NCI-H1436 treated with DMSO at 0.1 percent for 48 hours (cell line): ENCODE measurements at regions not wholly inside any gene's neighbourhood (a gene's known extent, or its start where the extent isn't known, plus 50 kb on each side); places are given as distances from the start of the nearest gene placed in this dataset.

Experiments used
- DNase-seq: peaks from one replicate; lab custom pipeline; 2025; lab: John Stamatoyannopoulos, UW

- no peak for DNase-seq
Measured at GRCh38 chr2:83565181-83565580, 893.9 kb downstream of the SUCLG1 start.

GRCh38 chr2:83561592-83561991, 897.5 kb downstream of the SUCLG1 start:
- DNase-seq: no peak

- DNase-seq: no peak
Measured at GRCh38 chr2:83536556-83536955, 922.5 kb downstream of the SUCLG1 start.

GRCh38 chr2:83534416-83534815, 924.7 kb downstream of the SUCLG1 start:
- no peak for DNase-seq

GRCh38 chr2:83531206-83531826, 927.8 kb downstream of the SUCLG1 start:
- DNase-seq: no peak

GRCh38 chr2:83528767-83529166, 930.3 kb downstream of the SUCLG1 start:
- DNase-seq: no peak

- no peak for DNase-seq
Measured at GRCh38 chr2:83522891-83523493, 936.1 kb downstream of the SUCLG1 start.

- DNase-seq: no peak
Measured at GRCh38 chr2:83517727-83518368, 941.2 kb downstream of the SUCLG1 start.

GRCh38 chr2:83516503-83516902, 942.6 kb downstream of the SUCLG1 start:
- no peak for DNase-seq

- DNase-seq: no peak
Measured at GRCh38 chr2:83487451-83487850, 971.6 kb downstream of the SUCLG1 start.

GRCh38 chr2:83481436-83481835, 977.6 kb downstream of the SUCLG1 start:
- DNase-seq: no peak

- no peak for DNase-seq
Measured at GRCh38 chr2:83478037-83478436, 981.0 kb downstream of the SUCLG1 start.

- no peak for DNase-seq
Measured at GRCh38 chr2:83475371-83475770, 983.7 kb downstream of the SUCLG1 start.

GRCh38 chr2:83471655-83472054, 987.4 kb downstream of the SUCLG1 start:
- no peak for DNase-seq

GRCh38 chr2:83470928-83471327, 988.2 kb downstream of the SUCLG1 start:
- no peak for DNase-seq

GRCh38 chr2:83464444-83464843, 994.6 kb downstream of the SUCLG1 start:
- no peak for DNase-seq

GRCh38 chr2:83462881-83463280, 996.2 kb downstream of the SUCLG1 start:
- no peak for DNase-seq

- no peak for DNase-seq
Measured at GRCh38 chr2:83461135-83461534, 997.9 kb downstream of the SUCLG1 start.

- no peak for DNase-seq
Measured at GRCh38 chr2:83459456-83459855, 999.6 kb downstream of the SUCLG1 start.

- DNase-seq: no peak
Measured at GRCh38 chr2:83435989-83436388, 1023.1 kb downstream of the SUCLG1 start.

- no peak for DNase-seq
Measured at GRCh38 chr2:83420993-83421392, 1038.1 kb downstream of the SUCLG1 start.

GRCh38 chr2:83394134-83394904, 1064.8 kb downstream of the SUCLG1 start:
- no peak for DNase-seq

- DNase-seq: no peak
Measured at GRCh38 chr2:83388804-83389203, 1070.3 kb downstream of the SUCLG1 start.
